ENCODE measurements at regions not wholly inside any gene's neighbourhood (a gene's known extent, or its start where the extent isn't known, plus 50 kb on each side); places are given as distances from the start of the nearest gene placed in this dataset.

DNA sequence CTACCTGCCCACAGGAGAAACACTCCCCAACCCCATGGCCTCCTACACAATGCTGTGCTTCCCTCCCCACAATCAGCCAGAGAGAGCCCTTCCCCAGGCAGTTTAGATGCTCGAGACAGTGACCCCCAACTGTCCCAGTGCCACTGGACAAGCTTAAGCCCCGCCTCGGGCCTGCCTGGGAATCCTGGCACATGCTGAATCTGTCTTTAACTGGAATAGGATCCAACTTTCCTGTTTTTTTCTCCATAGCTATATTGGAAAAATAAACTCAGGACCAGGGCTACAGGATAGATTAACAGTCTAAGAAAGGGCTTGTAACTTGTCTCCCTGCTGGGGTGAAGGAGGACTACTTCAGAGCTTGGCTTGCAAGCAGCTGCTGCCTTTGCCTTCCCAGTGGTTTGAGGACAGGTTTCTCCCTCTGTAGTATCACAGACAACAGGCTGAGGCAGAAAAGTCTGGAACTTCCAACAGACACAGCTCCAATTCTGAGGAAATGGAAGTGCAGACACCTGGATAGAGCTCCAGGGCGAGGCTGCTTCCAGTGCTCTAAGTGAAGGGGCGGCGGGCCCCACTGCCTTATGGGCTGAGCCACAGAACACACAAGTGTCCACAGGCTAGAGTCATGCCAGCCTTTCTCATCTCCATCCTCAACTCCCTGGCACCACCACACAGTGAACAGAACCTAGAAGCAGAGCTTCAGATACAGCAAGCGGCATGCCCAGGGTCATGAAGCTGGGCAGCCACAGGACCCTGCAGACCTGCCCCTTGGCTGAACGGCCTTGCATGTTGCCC is 228.3 kb downstream of the TUBA3C start:
- TF ChIP-seq, protein P1, sequence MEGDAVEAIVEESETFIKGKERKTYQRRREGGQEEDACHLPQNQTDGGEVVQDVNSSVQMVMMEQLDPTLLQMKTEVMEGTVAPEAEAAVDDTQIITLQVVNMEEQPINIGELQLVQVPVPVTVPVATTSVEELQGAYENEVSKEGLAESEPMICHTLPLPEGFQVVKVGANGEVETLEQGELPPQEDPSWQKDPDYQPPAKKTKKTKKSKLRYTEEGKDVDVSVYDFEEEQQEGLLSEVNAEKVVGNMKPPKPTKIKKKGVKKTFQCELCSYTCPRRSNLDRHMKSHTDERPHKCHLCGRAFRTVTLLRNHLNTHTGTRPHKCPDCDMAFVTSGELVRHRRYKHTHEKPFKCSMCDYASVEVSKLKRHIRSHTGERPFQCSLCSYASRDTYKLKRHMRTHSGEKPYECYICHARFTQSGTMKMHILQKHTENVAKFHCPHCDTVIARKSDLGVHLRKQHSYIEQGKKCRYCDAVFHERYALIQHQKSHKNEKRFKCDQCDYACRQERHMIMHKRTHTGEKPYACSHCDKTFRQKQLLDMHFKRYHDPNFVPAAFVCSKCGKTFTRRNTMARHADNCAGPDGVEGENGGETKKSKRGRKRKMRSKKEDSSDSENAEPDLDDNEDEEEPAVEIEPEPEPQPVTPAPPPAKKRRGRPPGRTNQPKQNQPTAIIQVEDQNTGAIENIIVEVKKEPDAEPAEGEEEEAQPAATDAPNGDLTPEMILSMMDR (IDR thresholded peaks at IDR 0.05), result no peak
- no peak for TF ChIP-seq POLR2A (IDR thresholded peaks at IDR 0.05)
